SK-N-SH treated with all-trans-retinoic acid at 6 μM for 48 hours (cell line): ENCODE measurements at regions not wholly inside any gene's neighbourhood (a gene's known extent, or its start where the extent isn't known, plus 50 kb on each side); places are given as distances from the start of the nearest gene placed in this dataset.

Experiments
- ATAC-seq: fragments of 200-7000 bp; cut with Tn5 transposase; 3 replicates; pipeline ENCODE4 v1.9.1; 2020; ENCODE audit warnings: mild to moderate bottlenecking, moderate library complexity
- ARNTL ChIP-seq: fragments of 450-650 bp; formaldehyde crosslinking; IDR thresholded peaks from 2 replicates; pipeline ENCODE4 v1.5.0; 2020; ENCODE audit warnings: low read depth, mild to moderate bottlenecking, moderate library complexity, borderline replicate concordance
- BACH2 ChIP-seq: fragments of 250-450 bp; sonication (Bioruptor Pico); IDR thresholded peaks from 2 replicates; pipeline ENCODE4 v1.9.0; 2021; ENCODE audit warnings: mild to moderate bottlenecking, borderline replicate concordance
- CSDC2 ChIP-seq: fragments of 250-450 bp; sonication (Bioruptor Pico); IDR thresholded peaks from 2 replicates; pipeline ENCODE4 v1.5.0; 2020; ENCODE audit warnings: mild to moderate bottlenecking, moderate library complexity
- ESRRG ChIP-seq: fragments of 250-450 bp; sonication (Bioruptor Pico); IDR thresholded peaks from 2 replicates; pipeline ENCODE4 v1.6.1; 2021; ENCODE audit warnings: mild to moderate bottlenecking
- ISL1 ChIP-seq: fragments of 250-450 bp; sonication (Bioruptor Pico); IDR thresholded peaks from 2 replicates; pipeline ENCODE4 v2.1.2; 2022; ENCODE audit warnings: mild to moderate bottlenecking, moderate library complexity
- OSR1 ChIP-seq: fragments of 250-450 bp; sonication (Bioruptor Pico); IDR thresholded peaks from 2 replicates; pipeline ENCODE4 v1.8.0; 2022; ENCODE audit warnings: moderate library complexity, mild to moderate bottlenecking, inconsistent platforms
- PPARA ChIP-seq: fragments of 250-450 bp; sonication (Bioruptor Pico); IDR thresholded peaks from 2 replicates; pipeline ENCODE4 v1.5.0; 2020; ENCODE audit warnings: mild to moderate bottlenecking, borderline replicate concordance
- RARB ChIP-seq: fragments of 250-450 bp; sonication (Bioruptor Pico); IDR thresholded peaks from 2 replicates; pipeline ENCODE4 v1.8.0; 2021; ENCODE audit warnings: mild to moderate bottlenecking, moderate library complexity
- SNAI2 ChIP-seq: fragments of 250-450 bp; sonication (Bioruptor Pico); IDR thresholded peaks from 2 replicates; pipeline ENCODE4 v1.5.0; 2020; ENCODE audit warnings: mild to moderate bottlenecking, moderate library complexity
- TCF4 ChIP-seq: fragments of 250-450 bp; sonication (Bioruptor Pico); IDR thresholded peaks from 2 replicates; pipeline ENCODE4 v1.8.0; 2021; ENCODE audit warnings: mild to moderate bottlenecking, moderate library complexity, borderline replicate concordance
- TOX ChIP-seq: fragments of 250-450 bp; sonication (Bioruptor Pico); IDR thresholded peaks from 2 replicates; pipeline ENCODE4 v1.8.0; 2021; ENCODE audit warnings: mild to moderate bottlenecking, moderate library complexity, borderline replicate concordance
- ZC3H10 ChIP-seq: fragments of 250-450 bp; sonication (Bioruptor Pico); IDR thresholded peaks from 2 replicates; pipeline ENCODE4 v1.5.1; 2021; ENCODE audit warnings: mild to moderate bottlenecking, moderate library complexity
- ZFP3 ChIP-seq: fragments of 250-450 bp; sonication (Bioruptor Pico); IDR thresholded peaks from 2 replicates; pipeline ENCODE4 v1.5.0; 2020; ENCODE audit warnings: mild to moderate bottlenecking, moderate library complexity
- ZFP30 ChIP-seq: fragments of 450-650 bp; formaldehyde crosslinking; IDR thresholded peaks from 2 replicates; pipeline ENCODE4 v1.5.0; 2022; ENCODE audit warnings: mild to moderate bottlenecking, moderate library complexity
- ZNF565 ChIP-seq: fragments of 450-650 bp; formaldehyde crosslinking; conservative IDR thresholded peaks from 2 replicates; pipeline ENCODE4 v1.5.0; 2020; ENCODE audit warnings: low read depth, mild to moderate bottlenecking, moderate library complexity
- ZNF70 ChIP-seq: fragments of 450-650 bp; formaldehyde crosslinking; IDR thresholded peaks from 2 replicates; pipeline ENCODE4 v1.5.0; 2020; ENCODE audit warnings: mild to moderate bottlenecking, moderate library complexity
- ZNF8 ChIP-seq: fragments of 450-650 bp; formaldehyde crosslinking; IDR thresholded peaks from 2 replicates; pipeline ENCODE4 v1.5.0; 2020; ENCODE audit warnings: mild to moderate bottlenecking, moderate library complexity
- TF ChIP-seq, protein P1 (sequence below): fragments of 250-450 bp; sonication (Bioruptor Pico); IDR thresholded peaks from 2 replicates; pipeline ENCODE4 v1.5.0; 2020; ENCODE audit warnings: mild to moderate bottlenecking, moderate library complexity
- TF ChIP-seq, protein P2 (sequence below): fragments of 250-450 bp; sonication (Bioruptor Pico); IDR thresholded peaks from 2 replicates; pipeline ENCODE4 v1.5.1; 2020; ENCODE audit warnings: low read depth, mild to moderate bottlenecking, moderate library complexity
- TF ChIP-seq, protein P3 (sequence below): fragments of 250-450 bp; sonication (Bioruptor Pico); IDR thresholded peaks from 2 replicates; pipeline ENCODE4 v1.8.0; 2021; ENCODE audit warnings: low read depth, mild to moderate bottlenecking, moderate library complexity, borderline replicate concordance
- TF ChIP-seq, protein P4 (sequence below): fragments of 250-450 bp; sonication (Bioruptor Pico); IDR thresholded peaks from 2 replicates; pipeline ENCODE4 v1.5.1; 2021; ENCODE audit warnings: mild to moderate bottlenecking, moderate library complexity
- TF ChIP-seq, protein P5 (sequence below): fragments of 250-450 bp; sonication (Bioruptor Pico); IDR thresholded peaks from 2 replicates; pipeline ENCODE4 v1.8.0; 2020; ENCODE audit warnings: mild to moderate bottlenecking, moderate library complexity, borderline replicate concordance

DNA sequence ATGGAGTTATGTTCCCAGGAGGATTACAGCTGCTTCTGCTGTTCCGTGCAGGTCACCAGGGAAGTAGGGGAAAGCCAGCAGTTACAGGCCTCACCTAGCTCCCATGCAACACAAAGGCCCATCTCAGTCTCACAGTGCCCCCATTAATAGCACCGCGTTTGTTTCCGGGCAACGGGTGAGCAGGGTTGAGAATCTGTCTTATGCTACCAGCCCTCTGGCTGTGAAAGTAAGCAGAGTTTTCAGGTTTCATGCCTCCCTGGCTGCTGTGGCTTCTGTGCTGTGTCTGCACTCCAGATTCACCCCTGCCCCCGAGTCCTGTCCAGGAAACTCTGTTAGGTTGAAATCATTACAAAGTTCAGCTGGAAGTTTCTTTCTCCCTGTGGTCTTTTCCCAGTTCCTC lies 254.4 kb upstream of the GPR149 start:
- ATAC-seq = no peak
- TF ChIP-seq ISL1 (CRISPR knock-in tag) = no peak
- no peak for TF ChIP-seq ZNF8
- no peak for TF ChIP-seq TOX (CRISPR knock-in tag)
- no peak for TF ChIP-seq PPARA (CRISPR knock-in tag)
- TF ChIP-seq ESRRG (CRISPR knock-in tag) = no peak
- TF ChIP-seq ZFP3 = no peak
- TF ChIP-seq, protein P1, sequence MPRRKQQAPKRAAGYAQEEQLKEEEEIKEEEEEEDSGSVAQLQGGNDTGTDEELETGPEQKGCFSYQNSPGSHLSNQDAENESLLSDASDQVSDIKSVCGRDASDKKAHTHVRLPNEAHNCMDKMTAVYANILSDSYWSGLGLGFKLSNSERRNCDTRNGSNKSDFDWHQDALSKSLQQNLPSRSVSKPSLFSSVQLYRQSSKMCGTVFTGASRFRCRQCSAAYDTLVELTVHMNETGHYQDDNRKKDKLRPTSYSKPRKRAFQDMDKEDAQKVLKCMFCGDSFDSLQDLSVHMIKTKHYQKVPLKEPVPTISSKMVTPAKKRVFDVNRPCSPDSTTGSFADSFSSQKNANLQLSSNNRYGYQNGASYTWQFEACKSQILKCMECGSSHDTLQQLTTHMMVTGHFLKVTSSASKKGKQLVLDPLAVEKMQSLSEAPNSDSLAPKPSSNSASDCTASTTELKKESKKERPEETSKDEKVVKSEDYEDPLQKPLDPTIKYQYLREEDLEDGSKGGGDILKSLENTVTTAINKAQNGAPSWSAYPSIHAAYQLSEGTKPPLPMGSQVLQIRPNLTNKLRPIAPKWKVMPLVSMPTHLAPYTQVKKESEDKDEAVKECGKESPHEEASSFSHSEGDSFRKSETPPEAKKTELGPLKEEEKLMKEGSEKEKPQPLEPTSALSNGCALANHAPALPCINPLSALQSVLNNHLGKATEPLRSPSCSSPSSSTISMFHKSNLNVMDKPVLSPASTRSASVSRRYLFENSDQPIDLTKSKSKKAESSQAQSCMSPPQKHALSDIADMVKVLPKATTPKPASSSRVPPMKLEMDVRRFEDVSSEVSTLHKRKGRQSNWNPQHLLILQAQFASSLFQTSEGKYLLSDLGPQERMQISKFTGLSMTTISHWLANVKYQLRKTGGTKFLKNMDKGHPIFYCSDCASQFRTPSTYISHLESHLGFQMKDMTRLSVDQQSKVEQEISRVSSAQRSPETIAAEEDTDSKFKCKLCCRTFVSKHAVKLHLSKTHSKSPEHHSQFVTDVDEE (CRISPR knock-in tag) = no peak
- no peak for TF ChIP-seq ZC3H10
- TF ChIP-seq OSR1 (CRISPR knock-in tag) = no peak
- no peak for TF ChIP-seq SNAI2 (CRISPR knock-in tag)
- TF ChIP-seq, protein P2, sequence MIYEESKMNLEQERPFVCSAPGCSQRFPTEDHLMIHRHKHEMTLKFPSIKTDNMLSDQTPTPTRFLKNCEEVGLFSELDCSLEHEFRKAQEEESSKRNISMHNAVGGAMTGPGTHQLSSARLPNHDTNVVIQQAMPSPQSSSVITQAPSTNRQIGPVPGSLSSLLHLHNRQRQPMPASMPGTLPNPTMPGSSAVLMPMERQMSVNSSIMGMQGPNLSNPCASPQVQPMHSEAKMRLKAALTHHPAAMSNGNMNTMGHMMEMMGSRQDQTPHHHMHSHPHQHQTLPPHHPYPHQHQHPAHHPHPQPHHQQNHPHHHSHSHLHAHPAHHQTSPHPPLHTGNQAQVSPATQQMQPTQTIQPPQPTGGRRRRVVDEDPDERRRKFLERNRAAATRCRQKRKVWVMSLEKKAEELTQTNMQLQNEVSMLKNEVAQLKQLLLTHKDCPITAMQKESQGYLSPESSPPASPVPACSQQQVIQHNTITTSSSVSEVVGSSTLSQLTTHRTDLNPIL (CRISPR knock-in tag) = no peak
- no peak for TF ChIP-seq ARNTL
- TF ChIP-seq, protein P3, sequence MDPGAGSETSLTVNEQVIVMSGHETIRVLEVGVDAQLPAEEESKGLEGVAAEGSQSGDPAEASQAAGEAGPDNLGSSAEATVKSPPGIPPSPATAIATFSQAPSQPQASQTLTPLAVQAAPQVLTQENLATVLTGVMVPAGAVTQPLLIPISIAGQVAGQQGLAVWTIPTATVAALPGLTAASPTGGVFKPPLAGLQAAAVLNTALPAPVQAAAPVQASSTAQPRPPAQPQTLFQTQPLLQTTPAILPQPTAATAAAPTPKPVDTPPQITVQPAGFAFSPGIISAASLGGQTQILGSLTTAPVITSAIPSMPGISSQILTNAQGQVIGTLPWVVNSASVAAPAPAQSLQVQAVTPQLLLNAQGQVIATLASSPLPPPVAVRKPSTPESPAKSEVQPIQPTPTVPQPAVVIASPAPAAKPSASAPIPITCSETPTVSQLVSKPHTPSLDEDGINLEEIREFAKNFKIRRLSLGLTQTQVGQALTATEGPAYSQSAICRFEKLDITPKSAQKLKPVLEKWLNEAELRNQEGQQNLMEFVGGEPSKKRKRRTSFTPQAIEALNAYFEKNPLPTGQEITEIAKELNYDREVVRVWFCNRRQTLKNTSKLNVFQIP = no peak
- no peak for TF ChIP-seq TCF4
- no peak for TF ChIP-seq BACH2 (CRISPR knock-in tag)
- TF ChIP-seq, all 23 proteins: peak for 0

DNA sequence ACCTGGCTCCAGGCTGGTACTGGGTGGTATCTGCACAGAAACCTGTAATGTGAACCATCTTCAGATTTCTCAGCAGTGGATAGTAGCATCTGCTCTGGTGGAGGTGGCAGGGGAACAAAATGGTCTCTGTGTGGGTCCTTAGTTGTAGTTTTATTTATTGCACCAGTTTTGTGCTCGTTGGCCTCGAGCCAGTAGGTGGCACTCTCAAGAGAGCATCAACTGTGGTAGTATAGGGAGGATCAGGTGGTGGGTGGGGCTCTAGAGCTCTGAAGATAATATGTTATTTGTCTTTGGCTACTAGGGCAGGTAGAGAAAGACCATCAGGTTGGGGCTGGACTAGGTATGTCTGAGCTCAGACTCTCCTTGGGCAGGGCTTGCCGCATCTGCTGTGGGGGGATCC lies 254.0 kb upstream of the GPR149 start:
- TF ChIP-seq ZFP30 (CRISPR knock-in tag) = no peak
- TF ChIP-seq ZNF70 (CRISPR knock-in tag) = no peak
- no peak for TF ChIP-seq ZNF565
- TF ChIP-seq, protein P3 = no peak
- no peak for TF ChIP-seq BACH2 (CRISPR knock-in tag)
- TF ChIP-seq OSR1 (CRISPR knock-in tag) = no peak
- TF ChIP-seq ZNF8 = no peak
- no peak for TF ChIP-seq TOX (CRISPR knock-in tag)
- TF ChIP-seq PPARA (CRISPR knock-in tag) = no peak
- TF ChIP-seq, protein P4, sequence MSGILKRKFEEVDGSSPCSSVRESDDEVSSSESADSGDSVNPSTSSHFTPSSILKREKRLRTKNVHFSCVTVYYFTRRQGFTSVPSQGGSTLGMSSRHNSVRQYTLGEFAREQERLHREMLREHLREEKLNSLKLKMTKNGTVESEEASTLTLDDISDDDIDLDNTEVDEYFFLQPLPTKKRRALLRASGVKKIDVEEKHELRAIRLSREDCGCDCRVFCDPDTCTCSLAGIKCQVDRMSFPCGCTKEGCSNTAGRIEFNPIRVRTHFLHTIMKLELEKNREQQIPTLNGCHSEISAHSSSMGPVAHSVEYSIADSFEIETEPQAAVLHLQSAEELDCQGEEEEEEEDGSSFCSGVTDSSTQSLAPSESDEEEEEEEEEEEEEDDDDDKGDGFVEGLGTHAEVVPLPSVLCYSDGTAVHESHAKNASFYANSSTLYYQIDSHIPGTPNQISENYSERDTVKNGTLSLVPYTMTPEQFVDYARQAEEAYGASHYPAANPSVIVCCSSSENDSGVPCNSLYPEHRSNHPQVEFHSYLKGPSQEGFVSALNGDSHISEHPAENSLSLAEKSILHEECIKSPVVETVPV (CRISPR knock-in tag) = no peak
- TF ChIP-seq, all 23 proteins: peak for 0

DNA sequence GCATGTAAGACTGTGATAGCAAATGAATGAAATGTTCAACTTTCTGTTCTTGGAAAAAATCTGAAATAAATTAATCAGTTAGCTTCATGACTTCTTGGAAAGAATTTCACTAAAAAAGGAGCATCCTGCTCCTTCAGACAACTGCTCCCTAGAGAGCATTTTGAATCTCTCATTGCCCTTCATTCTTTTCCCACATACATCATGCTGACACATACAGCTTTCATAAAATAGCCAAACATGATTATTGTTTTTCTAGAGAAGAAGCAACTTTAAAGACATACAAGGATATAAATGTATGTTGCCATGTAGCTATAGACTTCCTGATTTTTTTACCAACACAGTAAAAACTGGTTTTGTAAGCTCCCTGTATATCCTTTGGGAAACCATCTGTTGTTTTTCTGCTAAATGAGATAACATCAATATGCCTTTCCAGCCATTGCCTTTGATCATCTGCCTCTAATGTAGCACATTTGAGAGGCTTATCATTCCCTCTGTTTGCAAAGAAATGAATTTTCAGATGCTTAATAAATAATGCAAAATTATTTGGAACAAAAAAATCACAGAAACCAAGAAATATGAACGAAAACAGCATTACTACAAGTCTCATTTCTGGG lies 248.2 kb upstream of the GPR149 start:
- ATAC-seq = no peak
- TF ChIP-seq ZC3H10 = no peak
- TF ChIP-seq, protein P2 (CRISPR knock-in tag) = no peak
- TF ChIP-seq ZFP3 = no peak
- no peak for TF ChIP-seq ARNTL
- TF ChIP-seq, protein P5, sequence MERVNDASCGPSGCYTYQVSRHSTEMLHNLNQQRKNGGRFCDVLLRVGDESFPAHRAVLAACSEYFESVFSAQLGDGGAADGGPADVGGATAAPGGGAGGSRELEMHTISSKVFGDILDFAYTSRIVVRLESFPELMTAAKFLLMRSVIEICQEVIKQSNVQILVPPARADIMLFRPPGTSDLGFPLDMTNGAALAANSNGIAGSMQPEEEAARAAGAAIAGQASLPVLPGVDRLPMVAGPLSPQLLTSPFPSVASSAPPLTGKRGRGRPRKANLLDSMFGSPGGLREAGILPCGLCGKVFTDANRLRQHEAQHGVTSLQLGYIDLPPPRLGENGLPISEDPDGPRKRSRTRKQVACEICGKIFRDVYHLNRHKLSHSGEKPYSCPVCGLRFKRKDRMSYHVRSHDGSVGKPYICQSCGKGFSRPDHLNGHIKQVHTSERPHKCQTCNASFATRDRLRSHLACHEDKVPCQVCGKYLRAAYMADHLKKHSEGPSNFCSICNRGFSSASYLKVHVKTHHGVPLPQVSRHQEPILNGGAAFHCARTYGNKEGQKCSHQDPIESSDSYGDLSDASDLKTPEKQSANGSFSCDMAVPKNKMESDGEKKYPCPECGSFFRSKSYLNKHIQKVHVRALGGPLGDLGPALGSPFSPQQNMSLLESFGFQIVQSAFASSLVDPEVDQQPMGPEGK (CRISPR knock-in tag) = no peak
- no peak for TF ChIP-seq OSR1 (CRISPR knock-in tag)
- no peak for TF ChIP-seq ZNF70 (CRISPR knock-in tag)
- no peak for TF ChIP-seq BACH2 (CRISPR knock-in tag)
- TF ChIP-seq CSDC2 (CRISPR knock-in tag) = no peak
- no peak for TF ChIP-seq PPARA (CRISPR knock-in tag)
- no peak for TF ChIP-seq RARB (CRISPR knock-in tag)
- TF ChIP-seq ESRRG (CRISPR knock-in tag) = no peak
- TF ChIP-seq, protein P3 = no peak

More for the DNA sequence above, 254.0 kb upstream of the GPR149 start:
- ATAC-seq = no peak
